ENCODE measurements at regions not wholly inside any gene's neighbourhood (a gene's known extent, or its start where the extent isn't known, plus 50 kb on each side); places are given as distances from the start of the nearest gene placed in this dataset.

DNA sequence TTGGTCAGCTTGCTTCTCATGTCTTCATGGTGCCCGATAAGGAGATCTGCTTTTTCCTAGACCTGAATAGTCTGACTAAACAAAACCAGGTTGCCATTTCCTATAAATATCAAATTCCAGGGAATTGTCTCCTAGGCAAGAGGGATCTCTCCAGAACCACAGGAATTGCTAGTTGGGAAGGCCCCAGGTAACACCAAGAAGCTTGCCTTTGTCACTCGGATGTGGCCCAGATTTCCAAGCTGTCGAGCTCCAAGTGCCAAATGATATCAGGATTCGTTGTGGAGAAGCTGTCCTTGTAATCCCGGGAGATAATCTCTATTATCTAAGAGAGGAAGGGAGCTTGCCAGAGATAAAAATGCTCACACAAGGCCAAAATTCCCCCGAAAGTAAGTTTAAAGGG is 1288.5 kb upstream of the AUTS2 start:
- no peak for DNase-seq (ENCODE audit: low read depth)

GRCh38 chr7:68311958-68312357 is 1286.3 kb upstream of the AUTS2 start:
- no peak for DNase-seq (ENCODE audit: low read depth)

DNA sequence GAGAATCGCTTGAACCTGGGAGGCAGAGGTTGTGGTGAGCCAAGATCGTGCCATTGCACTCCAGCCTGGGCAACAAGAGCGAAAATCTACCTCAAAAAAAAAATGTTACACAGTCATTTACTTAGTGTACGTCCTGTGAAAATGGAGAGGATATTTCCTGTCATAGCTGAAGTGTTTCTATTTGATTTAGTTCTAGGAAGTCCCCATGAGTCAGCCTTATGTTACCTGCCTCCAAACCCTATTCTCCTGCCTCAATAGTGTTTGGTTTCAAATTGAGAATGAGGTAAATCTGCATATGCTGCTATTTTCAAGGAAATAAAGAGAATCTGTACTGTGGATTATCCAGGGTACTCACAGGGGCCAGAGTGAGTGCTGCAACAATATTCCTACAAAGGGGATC is 1284.5 kb upstream of the AUTS2 start:
- no peak for DNase-seq (ENCODE audit: low read depth)

- no peak for DNase-seq (ENCODE audit: low read depth)
Measured at GRCh38 chr7:68314208-68314607, 1284.1 kb upstream of the AUTS2 start.

DNA sequence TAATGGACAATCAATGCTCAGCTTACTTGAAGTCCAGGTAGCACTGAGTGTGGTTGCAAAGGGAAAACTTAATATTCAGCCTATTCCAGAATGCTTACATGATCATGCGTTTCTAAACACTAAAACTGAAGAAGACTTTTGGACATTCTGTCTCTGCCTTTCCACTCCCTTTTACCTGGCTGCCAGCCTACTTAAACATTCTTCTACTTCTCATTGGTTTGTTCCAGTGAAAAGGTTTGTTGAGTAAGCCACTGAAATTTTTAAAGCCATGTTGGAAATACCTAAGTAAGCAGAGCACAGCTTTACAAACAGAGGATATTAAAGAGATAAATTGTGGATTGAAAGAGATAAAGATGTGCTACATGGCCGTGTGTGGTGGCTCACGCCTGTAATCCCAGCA is 1280.8 kb upstream of the AUTS2 start:
- no peak for DNase-seq (ENCODE audit: low read depth)

- no peak for DNase-seq (ENCODE audit: low read depth)
Measured at GRCh38 chr7:68319061-68319460, 1279.2 kb upstream of the AUTS2 start.

DNA sequence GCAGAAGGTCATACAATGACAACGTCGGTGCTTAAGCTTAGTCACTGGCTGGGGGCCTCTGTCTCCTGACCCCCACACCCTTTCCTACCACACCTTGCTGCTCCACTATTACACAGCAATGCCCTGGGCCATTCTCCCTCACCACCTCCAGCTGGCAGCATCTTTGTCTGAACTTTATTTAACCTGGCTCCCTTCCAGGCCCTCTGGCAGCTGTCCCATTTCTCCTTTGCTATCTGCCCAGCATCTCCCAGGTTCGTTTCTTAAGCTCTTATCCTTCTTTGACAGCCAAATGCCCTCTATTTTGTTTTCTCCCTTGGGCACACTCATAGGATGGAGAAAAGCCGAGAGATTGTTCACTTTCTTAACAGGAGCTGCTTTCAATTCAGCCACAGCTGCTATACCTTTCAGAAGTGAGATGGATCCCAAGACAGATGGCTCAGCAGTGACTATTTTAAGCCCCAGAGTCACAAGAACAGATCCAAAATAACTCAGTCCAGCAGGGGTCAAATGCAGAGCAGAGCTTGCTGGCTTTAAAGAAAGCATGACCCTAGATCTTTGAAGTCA is 1277.1 kb upstream of the AUTS2 start:
- no peak for DNase-seq (ENCODE audit: low read depth)

DNA sequence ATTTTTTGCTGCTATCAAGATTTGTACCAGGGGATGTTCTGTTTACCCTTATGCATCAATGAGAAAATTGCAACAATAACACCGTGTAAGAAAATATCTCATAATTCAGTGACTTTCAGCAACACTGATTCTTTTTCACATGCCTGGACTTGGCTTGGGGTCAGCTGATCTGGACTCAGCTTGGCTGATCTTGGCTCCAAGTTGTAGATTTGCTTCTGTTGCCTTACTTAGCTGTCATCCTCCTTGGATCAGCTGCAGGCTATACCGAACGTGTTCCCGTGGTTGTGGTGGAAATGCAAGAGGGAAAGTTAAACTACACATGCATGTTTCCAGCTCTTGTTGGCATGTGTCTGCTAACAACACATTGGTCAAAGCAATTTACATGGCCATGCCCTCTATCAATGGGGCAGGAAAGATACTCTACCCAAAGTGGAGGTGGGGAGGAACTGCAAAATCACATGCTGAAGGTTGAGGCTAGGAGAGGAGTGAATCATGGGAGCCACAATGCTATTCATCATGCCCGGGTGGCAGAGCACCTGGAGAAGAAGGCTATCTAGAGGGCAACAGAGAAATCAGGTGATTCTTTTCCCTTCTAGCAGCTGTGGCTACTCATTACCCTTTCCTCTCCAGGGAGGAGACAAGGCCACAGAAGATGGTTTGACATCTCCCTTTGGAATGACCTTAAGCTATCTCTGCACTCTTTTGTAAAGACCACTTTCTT is 1276.3 kb upstream of the AUTS2 start:
- no peak for DNase-seq (ENCODE audit: low read depth)

- no peak for DNase-seq (ENCODE audit: low read depth)
Measured at GRCh38 chr7:68324621-68325020, 1273.7 kb upstream of the AUTS2 start.

- no peak for DNase-seq (ENCODE audit: low read depth)
Measured at GRCh38 chr7:68334216-68334615, 1264.1 kb upstream of the AUTS2 start.

- no peak for DNase-seq (ENCODE audit: low read depth)
Measured at GRCh38 chr7:68334636-68335272, 1263.5 kb upstream of the AUTS2 start.

DNA sequence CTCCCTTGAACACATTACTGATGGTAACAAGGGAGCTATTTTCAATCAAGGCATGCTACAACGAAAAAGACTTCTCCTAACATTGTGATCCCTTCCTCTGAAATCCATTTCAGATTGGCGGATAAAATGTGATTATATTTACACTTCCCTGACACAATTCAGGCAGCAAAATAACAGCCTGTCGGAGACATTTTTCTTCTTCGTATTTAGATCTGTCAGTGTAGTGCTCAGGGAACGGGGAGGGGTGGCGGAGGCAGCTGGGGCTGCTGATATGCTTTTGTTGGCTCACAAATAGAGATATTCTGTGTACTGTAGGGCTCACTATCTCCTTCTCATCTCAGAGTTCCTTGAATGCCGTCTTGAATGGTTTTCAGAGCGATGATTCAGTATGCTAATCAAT is 1261.7 kb upstream of the AUTS2 start:
- no peak for DNase-seq (ENCODE audit: low read depth)

GRCh38 chr7:68348401-68348800 is 1249.9 kb upstream of the AUTS2 start:
- DNase-seq (ENCODE audit: low read depth): no peak

GRCh38 chr7:68362745-68363518 is 1235.3 kb upstream of the AUTS2 start:
- no peak for DNase-seq (ENCODE audit: low read depth)

- DNase-seq (ENCODE audit: low read depth): no peak
Measured at GRCh38 chr7:68364886-68365625, 1233.2 kb upstream of the AUTS2 start.

DNA sequence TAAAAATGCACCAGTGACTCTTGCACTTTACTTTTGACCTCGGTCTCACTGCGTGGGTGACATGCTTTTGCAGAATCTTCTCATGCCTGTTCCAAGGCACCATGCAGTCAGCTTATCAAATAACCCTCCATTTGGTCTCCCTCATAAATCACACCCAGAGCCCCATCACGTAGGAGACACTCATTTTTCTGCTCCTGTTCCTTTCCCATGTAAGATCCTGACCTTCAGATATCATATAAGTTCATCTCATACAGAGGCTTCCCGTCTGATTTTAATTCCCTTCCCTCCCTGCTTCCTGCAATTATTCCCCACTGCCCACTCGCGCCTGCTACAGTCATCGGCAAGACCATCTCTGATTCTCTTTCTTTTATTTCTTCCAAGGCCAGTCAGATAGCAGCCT is 1226.3 kb upstream of the AUTS2 start:
- DNase-seq (ENCODE audit: low read depth): no peak

GRCh38 chr7:68376131-68376661 is 1222.1 kb upstream of the AUTS2 start:
- DNase-seq (ENCODE audit: low read depth): no peak

- DNase-seq (ENCODE audit: low read depth): no peak
Measured at GRCh38 chr7:68381731-68382130, 1216.5 kb upstream of the AUTS2 start.

- DNase-seq (ENCODE audit: low read depth): no peak
Measured at GRCh38 chr7:68384581-68384980, 1213.7 kb upstream of the AUTS2 start.

DNA sequence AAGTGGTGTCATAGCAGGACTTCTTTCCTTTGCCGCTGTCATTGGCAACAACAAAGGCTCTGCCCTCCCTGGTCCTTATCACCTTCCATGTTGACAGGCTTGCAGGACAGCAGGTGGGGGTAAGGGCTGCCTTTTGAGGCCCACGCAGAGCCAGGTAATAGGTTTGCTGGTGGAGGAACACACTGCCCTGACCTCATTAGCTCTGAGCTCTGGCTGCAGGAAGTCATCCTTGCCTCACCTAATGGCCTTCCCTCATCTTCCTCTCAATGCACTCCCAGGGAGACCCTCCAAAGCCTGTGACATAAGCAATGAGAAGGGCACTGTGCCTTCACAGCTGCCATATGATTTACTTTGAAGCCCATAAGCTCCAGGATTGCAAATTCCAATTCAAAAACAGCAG is 1205.2 kb upstream of the AUTS2 start:
- DNase-seq (ENCODE audit: low read depth): no peak

DNA sequence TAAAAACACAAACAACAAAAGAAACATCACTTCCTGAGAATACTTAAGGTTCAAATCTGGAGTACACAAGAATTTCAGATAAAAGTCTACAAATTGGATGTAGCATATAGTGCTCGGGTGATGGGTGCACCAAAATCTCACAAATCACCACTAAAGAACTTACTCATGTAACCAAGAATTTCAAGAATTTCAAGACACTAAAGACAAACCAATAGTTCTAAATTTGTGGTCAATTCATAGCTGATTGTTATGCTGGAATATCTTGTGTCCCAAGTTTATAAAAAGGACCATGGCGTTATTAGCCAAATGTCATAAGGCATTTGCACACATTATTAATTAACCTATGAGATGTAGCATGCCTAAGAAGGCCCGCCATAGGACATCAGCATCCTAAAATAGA is 1204.1 kb upstream of the AUTS2 start:
- DNase-seq (ENCODE audit: low read depth): no peak

DNA sequence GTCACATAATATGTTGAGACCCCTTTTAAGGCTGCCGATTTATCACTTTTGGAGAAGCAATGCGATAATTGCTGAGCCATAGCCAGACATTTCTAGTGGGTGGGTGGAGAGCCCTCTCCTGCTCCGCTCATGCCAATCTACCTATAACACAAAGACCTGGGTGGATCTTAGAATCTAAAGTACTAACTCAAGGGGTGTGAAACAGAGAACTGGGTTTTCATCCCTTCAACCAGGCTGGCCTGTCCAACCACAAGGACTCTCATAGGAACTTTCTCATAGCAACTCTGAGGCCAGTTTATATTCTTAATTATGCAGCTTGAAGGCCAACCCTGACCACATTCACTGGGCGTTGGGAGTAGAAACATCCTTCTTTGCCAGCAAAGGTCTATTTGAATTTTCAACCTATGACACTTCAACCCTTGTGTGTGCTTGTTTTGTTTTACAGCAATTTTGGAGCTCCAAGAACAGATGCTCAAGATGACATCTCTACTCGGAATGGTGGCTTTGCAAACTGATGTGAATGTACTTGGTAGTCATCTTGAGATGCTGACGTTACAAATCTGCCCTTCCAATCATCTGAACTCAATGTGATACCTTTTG is 1198.2 kb upstream of the AUTS2 start:
- no peak for DNase-seq (ENCODE audit: low read depth)

All from stimulated activated CD8-positive, alpha-beta memory T cell treated with anti-CD3 and anti-CD28 coated beads, Interleukin-15, amount 100 ng/mL, for 1 hour (primary cell).